NT2/D1 (cell line): ENCODE measurements at regions not wholly inside any gene's neighbourhood (a gene's known extent, or its start where the extent isn't known, plus 50 kb on each side); places are given as distances from the start of the nearest gene placed in this dataset.

Experiments used
- SUZ12 ChIP-seq: IDR thresholded peaks from 2 replicates; pipeline ENCODE4 v1.6.1; 2011; ENCODE audit not compliant: insufficient read length, insufficient read depth; ENCODE audit errors: extremely low read depth
- YY1 ChIP-seq: IDR thresholded peaks from 2 replicates; pipeline ENCODE4 v1.6.1; 2011; ENCODE audit not compliant: insufficient read length, insufficient read depth
- ZNF274 ChIP-seq: IDR thresholded peaks from 2 replicates; pipeline ENCODE4 v1.6.1; 2011; ENCODE audit warnings: mild to moderate bottlenecking, low read depth, low read length

DNA sequence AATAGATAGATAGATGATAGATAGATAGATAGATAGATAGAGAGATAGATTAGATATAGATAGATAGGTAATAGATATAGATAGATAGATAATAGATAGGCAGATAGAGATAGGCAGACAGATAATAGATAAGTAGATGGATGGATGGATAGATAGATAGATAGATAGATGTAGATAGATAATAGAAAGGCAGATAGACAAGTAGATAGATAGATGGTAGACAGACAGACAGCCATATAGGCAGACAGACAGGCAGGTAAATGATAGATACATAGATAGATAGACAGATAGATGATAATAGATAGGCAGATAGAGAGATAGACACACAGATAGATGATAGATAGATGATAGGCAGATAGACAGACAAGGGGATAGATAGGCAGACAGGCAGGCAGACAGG lies 191.4 kb upstream of the TNRC6C start:
- TF ChIP-seq ZNF274: no peak
- TF ChIP-seq YY1: no peak
- no peak for TF ChIP-seq SUZ12
